ENCODE measurements at regions not wholly inside any gene's neighbourhood (a gene's known extent, or its start where the extent isn't known, plus 50 kb on each side); places are given as distances from the start of the nearest gene placed in this dataset.

- H3K27me3 ChIP-seq (ENCODE audit: low read depth): no peaks in the 10 kb centered on the region
- TF ChIP-seq CTCF (IDR thresholded peaks at IDR 0.05; ENCODE audit: borderline replicate concordance): no peak
- no peak overlapping the region for H3K27ac ChIP-seq (replicated peaks)
- peaks cover 3% of the 10 kb centered on the region for H3K9me3 ChIP-seq (replicated peaks)
- no peaks in the 10 kb centered on the region for H3K4me1 ChIP-seq
- intact Hi-C loops (cut with micrococcal nuclease): no loop called here
- DNase-seq: no peak
- no peak overlapping the region for H3K4me3 ChIP-seq
- H3K36me3 ChIP-seq: no peaks in the 10 kb centered on the region
Observed at GRCh38 chr10:78658645-78659597, 409.8 kb upstream of the ZMIZ1 start.

DNA sequence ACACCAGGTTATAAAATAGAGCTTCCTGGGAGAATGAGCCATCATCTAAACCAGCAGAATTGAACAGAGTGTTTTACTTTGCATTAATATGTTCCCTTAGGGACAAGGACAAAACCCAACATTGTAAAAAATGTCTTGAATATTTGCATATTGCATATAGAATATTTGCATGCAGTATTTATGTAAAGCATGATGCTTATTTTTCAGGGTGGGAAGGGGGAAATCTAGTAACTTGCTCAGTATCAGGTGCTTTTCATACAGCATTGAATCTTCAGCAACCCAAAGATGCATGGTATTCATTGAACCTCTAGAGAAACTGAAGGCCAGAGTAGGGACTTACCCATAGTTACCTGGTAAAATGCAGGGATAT, 409.2 kb upstream of the ZMIZ1 start:
- Histone ChIP-seq H3K4me3 (no peak overlapping the region), H3K36me3 (no peaks in the 10 kb centered on the region), H3K9me3 (replicated peaks) (peaks cover 10% of the 10 kb centered on the region), H3K27ac (replicated peaks) (no peak overlapping the region), H3K27me3 (ENCODE audit: low read depth) (no peaks in the 10 kb centered on the region), H3K4me1 (no peaks in the 10 kb centered on the region)
- intact Hi-C loops (cut with micrococcal nuclease): no loop called here
- DNase-seq: no peak
- no peak for TF ChIP-seq CTCF (IDR thresholded peaks at IDR 0.05; ENCODE audit: borderline replicate concordance)

- intact Hi-C loops (cut with micrococcal nuclease): no loop called here
- Histone ChIP-seq H3K9me3 (replicated peaks) (peaks cover 18% of the 10 kb centered on the region), H3K27ac (replicated peaks) (no peak overlapping the region), H3K27me3 (ENCODE audit: low read depth) (no peaks in the 10 kb centered on the region), H3K36me3 (no peaks in the 10 kb centered on the region), H3K4me1 (no peaks in the 10 kb centered on the region), H3K4me3 (no peak overlapping the region)
- no peak for DNase-seq
- no peak for TF ChIP-seq CTCF (IDR thresholded peaks at IDR 0.05; ENCODE audit: borderline replicate concordance)
Observed at GRCh38 chr10:78660446-78661106, 408.2 kb upstream of the ZMIZ1 start.

- Histone ChIP-seq H3K9me3 (replicated peaks) (peaks cover 26% of the 10 kb centered on the region), H3K27me3 (ENCODE audit: low read depth) (no peaks in the 10 kb centered on the region), H3K27ac (replicated peaks) (no peak overlapping the region), H3K4me1 (no peaks in the 10 kb centered on the region), H3K36me3 (no peaks in the 10 kb centered on the region), H3K4me3 (no peak overlapping the region)
- no peak for DNase-seq
- TF ChIP-seq CTCF (IDR thresholded peaks at IDR 0.05; ENCODE audit: borderline replicate concordance): no peak
- intact Hi-C loops (cut with micrococcal nuclease): no loop called here
Observed at GRCh38 chr10:78663721-78664120, 405.0 kb upstream of the ZMIZ1 start.

DNA sequence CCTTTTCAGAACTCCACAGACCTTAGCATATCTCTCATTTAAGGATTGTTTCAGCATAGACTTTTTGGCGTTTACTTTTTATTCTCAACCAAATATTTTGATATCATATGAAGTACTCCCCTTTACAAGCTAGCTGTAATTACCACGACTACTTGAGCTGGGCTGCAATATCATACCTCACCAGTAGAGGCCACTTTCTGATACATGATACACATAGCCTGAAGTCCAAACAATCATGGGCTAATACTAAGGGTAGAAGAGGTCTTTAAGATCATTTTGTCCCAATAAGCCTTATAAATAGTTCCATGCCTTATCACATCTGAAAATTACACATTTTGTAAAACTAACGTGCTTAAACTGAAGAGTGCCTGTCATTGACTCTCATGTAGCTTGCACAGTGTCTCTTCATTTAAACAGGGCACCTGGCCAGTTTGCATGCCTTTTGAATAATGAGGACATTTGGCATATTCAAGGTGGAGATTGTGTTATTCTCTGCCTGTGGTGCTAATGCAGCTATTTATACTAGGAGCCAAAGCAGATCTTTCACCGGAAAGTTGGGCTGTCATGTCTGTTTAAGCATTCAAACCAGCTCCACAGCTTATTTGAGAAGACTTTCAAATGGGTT, 403.7 kb upstream of the ZMIZ1 start:
- peak; percentile 63 for TF ChIP-seq CTCF (IDR thresholded peaks at IDR 0.05; ENCODE audit: borderline replicate concordance)
- H3K27ac ChIP-seq (replicated peaks): no peak overlapping the region
- no peaks in the 10 kb centered on the region for H3K27me3 ChIP-seq (ENCODE audit: low read depth)
- no peak for DNase-seq
- H3K4me3 ChIP-seq: no peak overlapping the region
- no peaks in the 10 kb centered on the region for H3K4me1 ChIP-seq
- intact Hi-C loops (cut with micrococcal nuclease): no loop called here
- no peaks in the 10 kb centered on the region for H3K36me3 ChIP-seq
- peaks cover 26% of the 10 kb centered on the region for H3K9me3 ChIP-seq (replicated peaks)
